GM12873 (cell line): ENCODE measurements at regions not wholly inside any gene's neighbourhood (a gene's known extent, or its start where the extent isn't known, plus 50 kb on each side); places are given as distances from the start of the nearest gene placed in this dataset.

Experiments used
- TF ChIP-seq, protein P1 (sequence below): IDR thresholded peaks from 2 replicates; pipeline ENCODE4 v1.5.1; 2012; ENCODE audit warnings: low read depth, mild to moderate bottlenecking, moderate library complexity, low read length, control low read depth; ENCODE audit not compliant: insufficient read depth; ENCODE audit errors: missing control alignments

DNA sequence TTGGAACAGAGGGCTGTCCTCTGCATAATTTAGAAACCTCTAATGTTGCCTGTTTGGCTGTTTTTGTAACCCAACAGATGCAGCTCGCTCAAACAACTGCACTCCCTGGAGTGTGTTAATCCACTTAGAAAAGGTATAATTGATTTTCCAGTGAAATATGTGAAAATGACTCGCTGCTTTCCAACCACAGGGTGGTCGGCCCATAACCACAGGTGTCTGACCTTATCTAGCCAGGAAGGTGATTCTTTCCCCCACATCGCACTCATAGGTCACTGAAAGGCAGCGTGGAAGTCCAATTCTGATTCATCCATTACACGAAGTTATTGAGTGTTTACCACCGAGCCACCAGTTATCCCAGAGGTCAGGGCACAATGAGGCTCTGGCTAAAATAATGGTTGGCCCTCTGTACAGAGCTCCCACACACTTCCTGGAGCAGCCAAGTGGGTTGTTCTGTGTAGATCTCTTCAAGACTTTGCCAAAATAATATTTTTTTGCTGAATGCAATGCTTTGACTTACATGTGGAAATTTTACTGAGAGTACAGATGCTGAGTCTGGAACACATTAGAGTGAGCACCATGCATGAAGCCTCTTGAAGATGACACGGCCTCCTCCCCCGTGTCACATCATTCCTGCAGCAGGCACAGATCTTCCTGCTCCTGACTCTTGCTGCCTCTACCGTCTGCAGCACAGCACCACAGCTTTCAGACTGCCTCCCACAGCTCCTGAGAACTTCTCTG is 396.2 kb downstream of the ZNF516 start:
- TF ChIP-seq, protein P1, sequence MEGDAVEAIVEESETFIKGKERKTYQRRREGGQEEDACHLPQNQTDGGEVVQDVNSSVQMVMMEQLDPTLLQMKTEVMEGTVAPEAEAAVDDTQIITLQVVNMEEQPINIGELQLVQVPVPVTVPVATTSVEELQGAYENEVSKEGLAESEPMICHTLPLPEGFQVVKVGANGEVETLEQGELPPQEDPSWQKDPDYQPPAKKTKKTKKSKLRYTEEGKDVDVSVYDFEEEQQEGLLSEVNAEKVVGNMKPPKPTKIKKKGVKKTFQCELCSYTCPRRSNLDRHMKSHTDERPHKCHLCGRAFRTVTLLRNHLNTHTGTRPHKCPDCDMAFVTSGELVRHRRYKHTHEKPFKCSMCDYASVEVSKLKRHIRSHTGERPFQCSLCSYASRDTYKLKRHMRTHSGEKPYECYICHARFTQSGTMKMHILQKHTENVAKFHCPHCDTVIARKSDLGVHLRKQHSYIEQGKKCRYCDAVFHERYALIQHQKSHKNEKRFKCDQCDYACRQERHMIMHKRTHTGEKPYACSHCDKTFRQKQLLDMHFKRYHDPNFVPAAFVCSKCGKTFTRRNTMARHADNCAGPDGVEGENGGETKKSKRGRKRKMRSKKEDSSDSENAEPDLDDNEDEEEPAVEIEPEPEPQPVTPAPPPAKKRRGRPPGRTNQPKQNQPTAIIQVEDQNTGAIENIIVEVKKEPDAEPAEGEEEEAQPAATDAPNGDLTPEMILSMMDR, result no peak

- TF ChIP-seq, protein P1, result no peak
Observed at GRCh38 chr18:76081536-76081935, 413.5 kb downstream of the ZNF516 start.

DNA sequence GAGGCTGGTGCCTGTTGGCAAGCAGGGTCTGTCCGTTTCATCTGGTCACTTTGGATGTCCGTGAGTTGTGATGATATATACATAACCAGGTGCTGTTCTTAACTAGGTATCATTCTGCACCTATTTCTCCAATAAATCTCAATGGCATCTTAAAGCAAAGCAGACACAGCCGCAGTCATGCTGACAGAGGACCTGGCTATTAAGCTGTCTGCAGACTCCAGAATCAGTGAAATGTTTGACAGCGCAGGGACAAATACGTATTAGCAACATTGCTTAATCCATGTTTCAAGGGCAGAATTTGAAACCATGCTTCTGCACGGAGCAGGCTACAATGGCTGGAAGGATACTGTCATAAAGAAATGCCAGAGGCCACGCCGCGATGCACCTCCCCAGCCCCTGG is 414.6 kb downstream of the ZNF516 start:
- TF ChIP-seq, protein P1, result no peak

GRCh38 chr18:76075777-76076176 is 419.3 kb downstream of the ZNF516 start:
- TF ChIP-seq, protein P1, result no peak

- TF ChIP-seq, protein P1, result no peak
Observed at GRCh38 chr18:76064998-76065397, 430.0 kb downstream of the ZNF516 start.

DNA sequence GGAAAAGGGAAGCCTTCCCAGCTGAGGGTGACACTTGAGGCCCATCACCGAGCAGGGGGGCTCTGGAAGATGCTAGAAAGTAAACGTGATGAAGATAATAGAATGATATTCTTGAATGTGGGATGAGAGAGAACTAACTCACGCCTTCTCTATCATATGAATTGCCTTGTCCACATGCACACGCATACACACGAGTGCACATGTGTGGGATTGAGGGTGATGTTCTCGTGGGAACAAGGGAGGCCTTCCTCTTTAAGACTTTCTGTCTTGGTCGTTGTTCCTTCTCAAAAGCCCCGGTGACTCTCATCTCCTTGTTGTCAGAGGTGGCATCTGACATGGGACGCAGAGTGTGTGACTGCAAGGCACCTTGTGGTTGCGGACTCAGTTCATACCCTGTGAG is 436.9 kb downstream of the ZNF516 start:
- TF ChIP-seq, protein P1, result no peak

DNA sequence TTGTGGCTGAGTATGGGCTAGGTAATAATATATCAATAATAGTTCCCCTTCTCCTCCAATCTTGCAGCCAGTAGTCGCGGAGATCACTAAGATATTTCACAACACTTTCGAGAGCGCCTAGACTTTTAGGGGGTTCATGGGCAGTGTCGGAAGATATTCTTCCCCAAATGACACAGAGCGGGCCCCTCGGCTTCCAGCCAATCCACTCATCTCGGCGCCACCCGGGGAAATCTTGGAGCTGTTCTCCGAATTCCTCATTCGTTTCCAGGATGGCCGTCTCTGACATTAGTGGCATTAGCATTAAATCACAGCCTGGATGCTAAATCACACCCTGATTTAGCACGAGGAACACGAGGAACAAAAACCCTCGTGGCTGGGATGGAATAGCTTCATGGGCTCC is 437.7 kb downstream of the ZNF516 start:
- TF ChIP-seq, protein P1, result no peak
